D721Med (cell line): ENCODE measurements at regions not wholly inside any gene's neighbourhood (a gene's known extent, or its start where the extent isn't known, plus 50 kb on each side); places are given as distances from the start of the nearest gene placed in this dataset.
A peak's percentile ranks its signal among the peaks of the same experiment; 100 is the strongest.

Source experiments
- DNase-seq: peaks from one replicate; pipeline ENCODE4 v3.0.0; 2011; ENCODE audit warnings: low spot score; ENCODE audit not compliant: insufficient read length
- FAIRE-seq: peaks from 2 replicates; lab custom pipeline; 2011; peaks lifted over from hg19 to GRCh38; lab: Jason Lieb, UNC
- CTCF ChIP-seq: IDR thresholded peaks from 2 replicates; pipeline ENCODE4 v1.5.1; 2012; ENCODE audit warnings: mild to moderate bottlenecking, control low read depth; ENCODE audit not compliant: insufficient read depth; ENCODE audit errors: missing control alignments

- FAIRE-seq, result no peak
- no peak for DNase-seq
- TF ChIP-seq CTCF, result no peak
These were observed 615.9 kb upstream of the FAT3 start for GRCh38 chr11:91608677-91609076.

- TF ChIP-seq CTCF, result no peak
- FAIRE-seq (no peak), DNase-seq (no peak)
These were observed 628.5 kb upstream of the FAT3 start for GRCh38 chr11:91596111-91596510.

GRCh38 chr11:91591021-91591420, 633.6 kb upstream of the FAT3 start:
- DNase-seq, result no peak
- no peak for TF ChIP-seq CTCF
- FAIRE-seq, result no peak

- FAIRE-seq, result no peak
- DNase-seq, result no peak
- TF ChIP-seq CTCF, result no peak
These were observed 637.5 kb upstream of the FAT3 start for GRCh38 chr11:91587131-91587530.

- FAIRE-seq (no peak), DNase-seq (no peak)
- no peak for TF ChIP-seq CTCF
These were observed 639.4 kb upstream of the FAT3 start for GRCh38 chr11:91585035-91585801.

GRCh38 chr11:91563176-91563575, 661.4 kb upstream of the FAT3 start:
- DNase-seq, result no peak
- no peak for FAIRE-seq
- TF ChIP-seq CTCF, result no peak

- DNase-seq, result no peak
- TF ChIP-seq CTCF, result no peak
- peak; percentile 74 for FAIRE-seq
These were observed 664.2 kb upstream of the FAT3 start for GRCh38 chr11:91560434-91560833.
